Esophagus (tissue), 2 donors: ENCODE measurements at regions not wholly inside any gene's neighbourhood (a gene's known extent, or its start where the extent isn't known, plus 50 kb on each side); places are given as distances from the start of the nearest gene placed in this dataset.

Experiments
- H3K27ac ChIP-seq, 2 donors: one replicate each; pipeline ENCODE4 v1.5.1; 2013; ENCODE audit warnings: low read depth in 2 of 2, mild to moderate bottlenecking in 2 of 2, inconsistent platforms in 1 of 2, low read length in 1 of 2, moderate library complexity in 1 of 2
- H3K27me3 ChIP-seq, 2 donors: one replicate each; pipeline ENCODE4 v1.6.1; 2013; ENCODE audit warnings: low read length in 2 of 2, control low read depth in 1 of 2, mild to moderate bottlenecking in 1 of 2; ENCODE audit not compliant: insufficient read depth in 2 of 2, control insufficient read depth in 1 of 2
- H3K36me3 ChIP-seq, 2 donors: one replicate each; pipeline ENCODE4 v1.6.1; 2013; ENCODE audit warnings: low read length in 1 of 2; ENCODE audit not compliant: control insufficient read depth in 2 of 2, insufficient read depth in 2 of 2
- H3K4me1 ChIP-seq, 2 donors: one replicate each; pipeline ENCODE4 v1.6.1; 2013; ENCODE audit warnings: low read length in 1 of 2; ENCODE audit not compliant: control insufficient read depth in 2 of 2, insufficient read depth in 2 of 2
- H3K4me3 ChIP-seq, 2 donors: one replicate each; pipeline ENCODE4 v1.5.1; 2013; ENCODE audit warnings: low read length in 2 of 2, mild to moderate bottlenecking in 2 of 2, low read depth in 1 of 2, moderate library complexity in 1 of 2
- H3K9me3 ChIP-seq, 2 donors: one replicate each; pipeline ENCODE4 v1.6.1; 2013; ENCODE audit warnings: mild to moderate bottlenecking in 2 of 2, low read depth in 1 of 2, low read length in 1 of 2, moderate library complexity in 1 of 2; ENCODE audit not compliant: control insufficient read depth in 2 of 2, insufficient read depth in 1 of 2
- WGBS, 2 donors: extraction: QIAGEN DNeasy Blood & Tissue Kit; methylation state at CpG; one replicate each; pipeline ENCODE4 v1.1.7; 2013; 5-methylcytosine and 5-hydroxymethylcytosine counted together
- donor health status: healthy with polysubstance abuse.
- donor health status: Bipolar disorder and iron deficiency.

GRCh38 chr20:60365882-60366281, 407.7 kb downstream of the CDH26 start:
- Histone ChIP-seq H3K36me3 (no peaks in the 10 kb centered on the region), H3K9me3 (peaks cover 0 to 8% of the 10 kb centered on the region in 2 donors), H3K27me3 (no peaks in the 10 kb centered on the region), H3K4me1 (no peaks in the 10 kb centered on the region), H3K27ac (no peak overlapping the region), H3K4me3 (no peak overlapping the region)
- 70 to 73% methylated on average over 7 of the region's 7 CpGs for WGBS, 2 donors

- Histone ChIP-seq H3K9me3 (no peaks in the 10 kb centered on the region), H3K27me3 (no peaks in the 10 kb centered on the region), H3K27ac (no peak overlapping the region), H3K4me1 (no peaks in the 10 kb centered on the region), H3K36me3 (no peaks in the 10 kb centered on the region), H3K4me3 (no peak overlapping the region)
- 42 to 47% methylated on average over 6 of the region's 6 CpGs for WGBS, 2 donors
These were observed 413.2 kb downstream of the CDH26 start for GRCh38 chr20:60371384-60371783.

GRCh38 chr20:60372275-60372674, 414.1 kb downstream of the CDH26 start:
- H3K4me3 ChIP-seq: no peak overlapping the region
- no peak overlapping the region for H3K27ac ChIP-seq
- 52 to 55% methylated on average over 1 of the region's 1 CpG for WGBS, 2 donors
- no peaks in the 10 kb centered on the region for H3K36me3 ChIP-seq
- no peaks in the 10 kb centered on the region for H3K9me3 ChIP-seq
- H3K27me3 ChIP-seq: no peaks in the 10 kb centered on the region
- no peaks in the 10 kb centered on the region for H3K4me1 ChIP-seq

- Histone ChIP-seq H3K4me1 (no peaks in the 10 kb centered on the region), H3K36me3 (no peaks in the 10 kb centered on the region), H3K9me3 (no peaks in the 10 kb centered on the region), H3K27me3 (no peaks in the 10 kb centered on the region), H3K4me3 (no peak overlapping the region), H3K27ac (no peak overlapping the region)
- WGBS, 2 donors: 39 to 49% methylated on average over 4 of the region's 4 CpGs
These were observed 414.6 kb downstream of the CDH26 start for GRCh38 chr20:60372822-60373221.

GRCh38 chr20:60378620-60379019, 420.4 kb downstream of the CDH26 start:
- Histone ChIP-seq H3K9me3 (no peaks in the 10 kb centered on the region), H3K4me1 (no peaks in the 10 kb centered on the region), H3K27me3 (no peaks in the 10 kb centered on the region), H3K4me3 (no peak overlapping the region), H3K36me3 (no peaks in the 10 kb centered on the region), H3K27ac (no peak overlapping the region)

GRCh38 chr20:60381643-60382400, 423.6 kb downstream of the CDH26 start:
- no peaks in the 10 kb centered on the region for H3K36me3 ChIP-seq
- WGBS, 2 donors: 44 to 55% methylated on average over 3 of the region's 3 CpGs
- H3K4me1 ChIP-seq: no peaks in the 10 kb centered on the region
- H3K9me3 ChIP-seq: no peaks in the 10 kb centered on the region
- H3K4me3 ChIP-seq: no peak overlapping the region
- H3K27ac ChIP-seq: no peak overlapping the region
- no peaks in the 10 kb centered on the region for H3K27me3 ChIP-seq

GRCh38 chr20:60389441-60389840, 431.2 kb downstream of the CDH26 start:
- H3K4me1 ChIP-seq: no peaks in the 10 kb centered on the region
- H3K4me3 ChIP-seq: no peak overlapping the region
- H3K27ac ChIP-seq: no peak overlapping the region
- H3K9me3 ChIP-seq: peaks cover 0 to 8% of the 10 kb centered on the region in 2 donors
- H3K36me3 ChIP-seq: no peaks in the 10 kb centered on the region
- H3K27me3 ChIP-seq: no peaks in the 10 kb centered on the region

- Histone ChIP-seq H3K27me3 (no peaks in the 10 kb centered on the region), H3K4me1 (no peaks in the 10 kb centered on the region), H3K36me3 (no peaks in the 10 kb centered on the region), H3K27ac (no peak overlapping the region), H3K4me3 (no peak overlapping the region), H3K9me3 (peaks cover 0 to 8% of the 10 kb centered on the region in 2 donors)
- 53 to 70% methylated on average over 7 of the region's 7 CpGs for WGBS, 2 donors
These were observed 431.7 kb downstream of the CDH26 start for GRCh38 chr20:60389882-60390281.

GRCh38 chr20:60395991-60396390, 437.8 kb downstream of the CDH26 start:
- peaks cover 0 to 5% of the 10 kb centered on the region in 2 donors for H3K9me3 ChIP-seq
- no peak overlapping the region for H3K27ac ChIP-seq
- no peak overlapping the region for H3K4me3 ChIP-seq
- no peaks in the 10 kb centered on the region for H3K36me3 ChIP-seq
- 27 to 36% methylated on average over 3 of the region's 3 CpGs for WGBS, 2 donors
- no peaks in the 10 kb centered on the region for H3K27me3 ChIP-seq
- no peaks in the 10 kb centered on the region for H3K4me1 ChIP-seq

GRCh38 chr20:60400567-60400966, 442.3 kb downstream of the CDH26 start:
- H3K36me3 ChIP-seq: no peaks in the 10 kb centered on the region
- H3K4me1 ChIP-seq: no peaks in the 10 kb centered on the region
- 94 to 95% methylated on average over 1 of the region's 1 CpG for WGBS, 2 donors

More at GRCh38 chr20:60400567-60400966, 442.3 kb downstream of the CDH26 start:
- Histone ChIP-seq H3K9me3 (no peaks in the 10 kb centered on the region), H3K4me3 (no peak overlapping the region), H3K27ac (no peak overlapping the region), H3K27me3 (no peaks in the 10 kb centered on the region)
